GM20000 (cell line): ENCODE measurements at regions not wholly inside any gene's neighbourhood (a gene's known extent, or its start where the extent isn't known, plus 50 kb on each side); places are given as distances from the start of the nearest gene placed in this dataset.

Experiments used
- DNase-seq: peaks from one replicate; pipeline ENCODE4 v3.0.0; 2012; ENCODE audit warnings: low spot score
- TF ChIP-seq, protein P1 (sequence below): IDR thresholded peaks from 2 replicates; pipeline ENCODE4 v1.5.1; 2012; ENCODE audit warnings: mild to moderate bottlenecking, control low read depth; ENCODE audit errors: extremely low read depth, missing control alignments

DNA sequence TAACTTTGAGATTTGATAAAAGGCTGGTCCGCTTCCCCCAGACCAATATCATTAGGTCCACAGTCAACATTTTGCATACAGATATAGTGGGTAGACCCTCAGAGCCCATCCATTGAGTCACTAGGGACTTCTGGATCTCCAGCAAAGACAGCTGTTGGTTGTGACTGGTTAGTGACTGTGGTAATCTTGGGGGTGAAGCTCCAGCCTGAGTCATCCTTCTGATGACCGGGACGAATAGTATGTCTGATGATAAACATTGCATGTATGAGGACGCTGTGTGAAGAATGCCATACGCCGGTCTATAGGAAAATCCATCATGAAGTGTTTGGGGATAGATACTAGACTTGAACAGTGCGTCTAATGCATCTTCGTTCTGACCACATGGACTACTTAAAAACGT lies 307.0 kb downstream of the UQCRFS1 start:
- TF ChIP-seq, protein P1, sequence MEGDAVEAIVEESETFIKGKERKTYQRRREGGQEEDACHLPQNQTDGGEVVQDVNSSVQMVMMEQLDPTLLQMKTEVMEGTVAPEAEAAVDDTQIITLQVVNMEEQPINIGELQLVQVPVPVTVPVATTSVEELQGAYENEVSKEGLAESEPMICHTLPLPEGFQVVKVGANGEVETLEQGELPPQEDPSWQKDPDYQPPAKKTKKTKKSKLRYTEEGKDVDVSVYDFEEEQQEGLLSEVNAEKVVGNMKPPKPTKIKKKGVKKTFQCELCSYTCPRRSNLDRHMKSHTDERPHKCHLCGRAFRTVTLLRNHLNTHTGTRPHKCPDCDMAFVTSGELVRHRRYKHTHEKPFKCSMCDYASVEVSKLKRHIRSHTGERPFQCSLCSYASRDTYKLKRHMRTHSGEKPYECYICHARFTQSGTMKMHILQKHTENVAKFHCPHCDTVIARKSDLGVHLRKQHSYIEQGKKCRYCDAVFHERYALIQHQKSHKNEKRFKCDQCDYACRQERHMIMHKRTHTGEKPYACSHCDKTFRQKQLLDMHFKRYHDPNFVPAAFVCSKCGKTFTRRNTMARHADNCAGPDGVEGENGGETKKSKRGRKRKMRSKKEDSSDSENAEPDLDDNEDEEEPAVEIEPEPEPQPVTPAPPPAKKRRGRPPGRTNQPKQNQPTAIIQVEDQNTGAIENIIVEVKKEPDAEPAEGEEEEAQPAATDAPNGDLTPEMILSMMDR: no peak
- no peak for DNase-seq

DNA sequence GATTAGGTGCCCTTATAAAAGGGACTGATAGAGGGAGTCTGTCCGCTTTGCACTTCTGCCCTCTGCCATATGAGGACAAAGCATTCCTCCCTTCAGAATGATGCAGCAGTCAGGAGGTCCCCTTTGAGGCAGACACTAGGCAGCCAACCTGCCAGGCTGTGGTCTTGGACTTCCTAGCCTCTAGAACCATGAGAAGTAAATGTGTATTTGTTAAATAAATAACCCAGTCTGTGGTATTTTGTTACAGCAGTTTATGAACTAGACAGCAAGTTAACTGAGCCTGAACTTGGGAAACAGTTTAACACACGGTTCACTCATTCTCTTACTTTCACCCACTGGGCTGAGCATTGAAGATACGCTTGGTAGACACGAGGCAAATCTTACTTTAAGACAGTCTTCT lies 313.2 kb downstream of the UQCRFS1 start:
- TF ChIP-seq, protein P1: no peak
- no peak for DNase-seq

DNA sequence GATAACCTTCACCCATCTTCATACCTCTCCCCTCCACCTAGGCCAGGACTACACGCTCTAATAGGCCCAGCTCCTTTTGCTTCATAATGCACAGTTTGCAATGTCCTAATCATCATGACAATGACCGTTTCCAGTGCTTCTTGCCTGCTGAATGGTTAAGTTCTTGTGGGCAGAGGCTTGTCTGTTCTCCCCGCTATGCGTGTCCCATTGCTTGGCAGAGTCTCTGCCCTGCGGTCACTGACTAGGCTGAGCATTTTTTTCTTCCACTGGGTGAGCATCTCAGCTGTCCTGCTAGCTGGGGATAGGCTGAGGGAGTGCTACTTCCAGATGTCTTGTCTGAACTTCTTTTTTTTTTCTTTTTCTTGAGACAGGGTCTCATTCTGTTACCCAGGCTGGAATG lies 314.7 kb downstream of the UQCRFS1 start:
- DNase-seq: no peak
- TF ChIP-seq, protein P1: no peak

DNA sequence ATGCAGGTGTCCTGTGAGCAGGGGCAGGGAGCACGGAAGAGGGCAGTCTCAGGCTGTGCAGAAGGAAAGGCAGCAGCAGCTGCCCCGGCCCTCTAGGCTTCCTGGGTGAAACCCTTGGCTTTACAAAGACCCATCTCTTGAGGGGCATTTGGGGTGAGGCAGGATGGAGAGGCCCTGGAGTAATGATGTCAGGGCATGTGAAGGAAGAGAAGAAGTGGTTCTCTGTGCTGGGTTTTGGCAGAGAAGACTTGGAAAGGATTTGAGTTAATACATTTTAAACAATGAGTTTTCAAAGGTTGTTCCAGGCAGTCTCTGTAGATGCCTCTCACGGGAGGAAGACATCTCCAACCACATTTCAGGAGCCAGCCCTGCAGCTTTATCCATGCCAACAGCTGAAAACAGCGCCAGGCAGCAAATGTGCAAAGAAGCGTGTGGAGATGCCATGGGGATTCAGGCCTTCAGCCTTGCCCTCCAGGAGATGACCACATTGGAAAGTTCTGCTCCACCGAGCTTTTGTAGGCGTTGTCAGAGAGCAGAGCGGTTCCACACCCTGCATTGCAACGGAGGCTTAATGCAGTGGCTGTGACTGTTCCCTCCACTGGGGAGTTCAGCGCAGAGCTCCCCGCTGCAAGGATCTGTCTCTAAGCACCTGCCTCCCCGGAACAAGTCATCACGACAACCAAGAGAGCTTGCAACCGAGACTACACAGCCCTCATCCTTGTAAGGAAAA lies 322.8 kb downstream of the UQCRFS1 start:
- no peak for DNase-seq
- TF ChIP-seq, protein P1: no peak

DNA sequence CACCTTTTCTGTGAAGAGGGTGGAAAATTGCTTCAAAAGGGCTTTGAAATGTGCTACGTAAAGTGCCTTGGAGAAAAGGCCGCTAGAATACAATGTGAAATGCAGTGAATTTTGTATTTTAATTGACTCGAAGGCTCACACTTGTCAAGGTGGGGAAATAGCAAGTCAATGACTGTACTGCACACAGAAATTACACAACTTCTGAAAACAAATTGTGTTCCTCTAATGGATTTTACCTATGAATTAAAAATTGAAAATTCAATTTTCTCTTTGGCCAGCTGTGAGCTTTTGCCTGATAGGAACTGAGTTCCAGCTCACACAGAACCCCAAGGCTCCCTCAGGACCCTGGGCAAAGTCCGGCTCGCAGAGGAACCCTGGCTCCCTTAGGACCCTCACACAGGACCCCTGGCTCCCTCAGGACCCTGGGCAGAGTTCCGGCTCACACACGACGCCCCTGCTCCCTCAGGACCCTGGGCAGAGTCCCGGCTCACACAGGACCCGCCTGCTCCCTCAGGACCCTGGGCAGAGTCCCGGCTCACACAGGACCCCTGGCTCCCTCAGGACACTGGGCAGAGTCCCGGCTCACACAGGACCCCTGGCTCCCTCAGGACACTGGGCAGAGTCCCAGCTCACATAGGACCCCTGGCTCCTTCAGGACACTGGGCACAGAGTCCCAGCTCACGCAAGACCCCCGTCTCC lies 324.9 kb downstream of the UQCRFS1 start:
- DNase-seq: no peak
- TF ChIP-seq, protein P1: no peak

DNA sequence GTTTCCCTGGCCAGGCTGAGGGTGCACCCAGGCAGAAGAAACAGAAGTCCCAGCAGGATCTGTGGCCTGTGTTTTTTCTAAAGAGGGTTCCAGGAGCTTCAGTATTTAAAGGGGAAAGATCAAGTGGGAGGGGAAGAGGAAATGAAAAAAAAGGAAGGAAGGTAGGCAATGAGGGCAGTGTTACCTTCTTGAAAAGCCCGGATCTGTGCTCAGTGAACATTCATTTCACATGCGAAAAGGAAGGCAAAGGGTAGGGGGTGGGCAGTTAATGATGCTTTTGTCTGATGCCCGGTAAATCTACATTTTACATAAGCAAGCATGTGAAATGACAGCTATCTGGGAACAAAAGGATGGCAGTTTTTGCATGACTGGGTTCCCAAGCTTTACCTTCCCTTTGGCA lies 326.2 kb downstream of the UQCRFS1 start:
- DNase-seq: no peak
- TF ChIP-seq, protein P1: no peak

DNA sequence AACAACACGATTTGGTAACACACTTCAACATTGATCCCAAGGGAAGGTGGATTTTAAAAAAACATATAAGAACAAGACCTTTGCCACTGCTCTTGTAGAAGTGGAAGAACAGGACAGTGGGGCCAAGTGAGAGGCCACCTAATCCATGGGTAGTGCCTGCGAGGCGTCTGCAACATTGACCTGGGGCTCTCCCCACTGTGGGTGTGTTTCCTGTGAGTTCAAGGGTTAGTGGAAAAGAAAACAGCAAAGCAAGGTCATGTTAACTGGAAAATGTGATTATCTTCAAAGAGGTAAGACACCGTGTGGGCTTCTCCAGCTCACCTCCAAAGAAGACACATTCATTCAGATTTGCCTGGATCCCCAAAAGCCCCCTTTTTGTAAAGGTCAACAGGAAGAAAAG lies 327.0 kb downstream of the UQCRFS1 start:
- TF ChIP-seq, protein P1: no peak
- DNase-seq: no peak
